HG03342 (cell line): ENCODE measurements at regions not wholly inside any gene's neighbourhood (a gene's known extent, or its start where the extent isn't known, plus 50 kb on each side); places are given as distances from the start of the nearest gene placed in this dataset.

Experiments
- ATAC-seq: cut with Tn5 transposase; IDR thresholded peaks from one replicate; pipeline ENCODE4 v1.9.1; 2021; ENCODE audit warnings: mild to moderate bottlenecking, moderate library complexity; ENCODE audit not compliant: unreplicated experiment

DNA sequence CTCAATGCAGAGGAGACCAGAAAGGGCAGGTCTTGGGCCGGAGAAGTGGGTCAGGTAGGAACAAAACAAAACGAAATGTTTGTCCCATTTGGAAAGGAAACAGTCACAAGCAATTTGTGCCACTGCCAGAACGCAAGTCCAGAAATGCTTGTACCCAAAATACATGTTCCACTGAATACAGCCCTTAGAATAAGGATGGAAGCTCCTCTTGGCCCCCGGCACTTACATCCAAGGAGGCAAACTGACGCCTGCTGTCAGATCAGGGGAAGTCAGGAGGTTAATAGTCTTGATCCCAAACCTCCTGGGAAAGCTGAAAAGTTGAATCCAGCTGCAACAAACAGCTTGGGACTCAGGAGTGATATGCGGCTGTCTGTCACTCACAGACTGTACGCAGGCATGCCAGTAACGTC is 75.9 kb upstream of the GALNT2 start:
- ATAC-seq: no peak

DNA sequence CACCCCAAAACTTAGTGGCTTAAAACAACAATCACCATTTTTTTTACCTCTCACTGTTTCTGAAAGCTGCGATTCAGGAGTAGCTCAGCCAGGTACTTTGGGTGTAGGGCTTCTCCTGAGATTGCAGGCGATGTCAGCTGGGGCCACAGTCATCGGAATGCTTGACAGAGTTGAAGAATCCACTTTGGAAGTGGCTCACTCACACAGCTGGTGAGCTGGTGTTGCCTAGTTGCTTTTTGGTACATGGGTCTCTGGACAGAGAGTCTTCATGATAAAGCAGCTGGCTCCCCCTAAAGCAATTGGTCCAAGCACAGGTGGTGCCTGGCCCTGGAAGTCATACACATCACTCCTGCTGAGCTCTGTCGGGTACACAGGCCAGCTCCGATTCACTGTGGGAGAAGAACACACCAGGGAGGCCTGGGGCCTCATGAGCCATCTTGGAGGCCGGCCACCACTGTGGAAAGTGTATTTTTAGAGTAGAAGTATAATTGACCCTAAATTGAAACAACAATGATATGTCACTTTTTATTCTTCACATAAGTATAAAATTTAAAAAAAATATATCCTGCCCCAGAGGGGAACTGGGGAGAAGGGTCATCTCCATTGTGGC is 75.2 kb upstream of the GALNT2 start:
- ATAC-seq: no peak

DNA sequence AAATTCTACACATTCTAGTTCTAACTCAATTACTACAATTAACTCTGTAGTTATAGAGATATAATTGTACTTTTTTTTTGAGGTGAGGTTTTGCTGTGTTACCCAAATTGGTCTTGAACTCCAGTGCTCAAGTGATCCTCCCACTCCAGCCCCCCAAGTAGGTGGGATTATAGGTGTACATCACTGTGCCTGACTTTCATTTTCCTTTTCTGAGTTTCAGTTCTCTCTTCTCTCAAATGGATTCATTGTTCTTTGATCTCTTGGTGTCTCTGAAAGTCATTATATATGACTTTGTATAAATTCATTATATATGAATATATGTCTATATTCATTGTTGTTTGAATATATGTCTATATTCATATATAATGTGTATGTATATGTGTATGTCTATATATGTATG is 74.0 kb upstream of the GALNT2 start:
- ATAC-seq: peak; percentile 93

DNA sequence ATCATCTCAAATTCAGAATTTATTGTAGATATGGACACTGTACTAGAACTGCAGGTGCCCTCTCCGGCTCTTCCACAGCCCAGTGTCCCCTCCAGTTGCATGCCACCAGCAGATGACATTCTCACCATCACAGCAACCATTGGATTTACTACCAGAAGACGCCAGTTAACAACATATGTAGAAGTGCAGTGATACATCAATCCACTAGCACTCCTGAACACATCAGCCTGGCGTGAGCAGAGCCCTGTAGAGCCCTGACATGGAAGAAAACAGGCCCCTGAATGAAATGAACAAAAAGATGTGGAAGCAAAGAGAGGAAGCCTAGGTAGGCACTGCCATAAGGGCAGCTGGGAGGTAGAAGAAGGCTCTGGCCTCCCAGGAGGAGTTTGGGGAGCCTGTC is 73.1 kb upstream of the GALNT2 start:
- ATAC-seq: no peak

DNA sequence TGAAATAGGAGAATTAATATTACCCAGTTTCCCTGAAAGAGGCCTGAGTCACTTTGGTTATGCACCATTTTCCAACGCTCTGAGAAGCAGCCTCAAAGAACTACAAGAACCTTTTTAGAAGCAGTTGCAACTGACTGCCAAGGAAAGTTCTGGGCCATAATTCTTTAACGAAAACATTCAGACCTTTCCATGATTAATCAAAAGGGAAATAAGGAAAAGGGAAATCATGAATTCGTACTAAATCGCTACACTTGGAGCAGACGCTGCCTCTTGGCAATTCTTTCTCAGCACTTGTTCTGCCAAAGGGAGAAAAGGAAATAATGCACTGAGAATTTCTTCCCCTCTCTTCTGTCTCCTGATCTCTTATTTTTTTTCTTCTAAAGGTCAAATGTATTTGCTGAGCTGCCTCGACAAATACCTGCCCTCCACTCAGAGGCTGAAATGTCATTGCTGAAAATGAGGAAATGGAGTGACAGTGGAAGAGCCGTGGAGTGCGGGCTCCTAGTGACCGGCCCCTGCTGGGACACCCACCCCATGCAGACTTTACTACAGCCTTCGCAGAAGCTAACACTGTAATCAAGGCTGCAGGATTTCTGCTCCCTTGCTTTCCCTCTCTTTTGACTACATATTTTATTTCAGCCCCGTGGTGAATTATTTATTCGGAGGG is 67.9 kb upstream of the GALNT2 start:
- ATAC-seq: no peak

DNA sequence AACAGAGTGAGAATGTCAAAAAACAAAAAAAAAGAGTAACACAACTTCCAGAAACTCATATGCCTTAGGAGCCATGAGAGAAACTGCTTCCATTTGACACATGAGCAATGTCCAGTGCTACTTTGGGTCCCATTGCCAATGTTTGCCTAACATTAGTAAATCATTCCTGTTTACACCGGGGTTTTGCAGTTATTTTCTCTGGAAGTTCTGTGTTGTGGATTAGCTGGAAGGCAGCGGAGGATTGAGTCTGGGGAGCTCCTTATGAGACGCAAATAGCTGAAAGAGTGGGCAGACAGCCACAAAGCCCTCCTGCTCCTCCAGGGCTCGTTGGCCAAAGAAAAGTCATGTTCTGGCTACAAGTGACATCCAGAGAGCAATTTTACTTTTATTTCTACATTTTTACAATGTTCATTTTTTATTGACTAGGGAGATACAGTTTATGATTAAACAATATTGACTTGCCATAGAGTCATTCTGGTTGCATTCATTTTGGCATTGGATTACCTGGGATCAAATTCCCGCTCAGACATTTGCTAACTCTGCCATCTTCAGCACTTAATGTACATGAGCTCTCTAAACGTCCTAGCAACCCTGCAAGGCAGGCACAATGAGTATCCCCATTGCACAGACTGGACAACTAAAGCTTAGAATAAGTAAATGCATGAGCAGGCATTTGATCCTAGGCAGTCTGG is 66.4 kb upstream of the GALNT2 start:
- ATAC-seq: no peak

GRCh38 chr1:230002164-230002803 is 64.8 kb upstream of the GALNT2 start:
- ATAC-seq: no peak

GRCh38 chr1:230003409-230003808 is 63.6 kb upstream of the GALNT2 start:
- ATAC-seq: no peak

- ATAC-seq: no peak
Observed at GRCh38 chr1:230005040-230005439, 62.0 kb upstream of the GALNT2 start.

- ATAC-seq: no peak
Observed at GRCh38 chr1:230008721-230009120, 58.3 kb upstream of the GALNT2 start.

- no peak for ATAC-seq
Observed at GRCh38 chr1:230009611-230010313, 57.3 kb upstream of the GALNT2 start.

GRCh38 chr1:230010603-230011332 is 56.3 kb upstream of the GALNT2 start:
- no peak for ATAC-seq

GRCh38 chr1:230011333-230012092 is 55.5 kb upstream of the GALNT2 start:
- ATAC-seq: no peak

GRCh38 chr1:230012093-230012393 is 55.0 kb upstream of the GALNT2 start:
- ATAC-seq: no peak

DNA sequence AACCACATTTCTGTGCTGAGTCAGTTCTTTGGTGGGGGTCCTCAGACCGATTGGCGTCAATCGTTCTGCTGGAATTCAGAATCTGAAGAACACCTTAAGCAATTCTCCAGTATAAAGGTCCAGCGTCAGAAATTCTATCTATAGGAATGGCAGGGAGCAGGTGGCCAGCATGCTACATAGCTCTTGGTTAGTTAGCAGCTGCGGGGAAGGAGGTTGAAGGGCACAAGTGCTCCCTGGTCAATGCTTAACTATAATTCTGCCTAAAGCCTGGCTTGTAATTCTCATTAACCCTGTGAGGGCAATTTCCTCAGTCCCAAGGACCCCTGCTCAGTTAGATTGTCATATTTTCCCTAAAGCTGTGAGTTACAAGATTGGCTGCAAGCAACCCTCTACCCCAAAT is 54.3 kb upstream of the GALNT2 start:
- no peak for ATAC-seq

DNA sequence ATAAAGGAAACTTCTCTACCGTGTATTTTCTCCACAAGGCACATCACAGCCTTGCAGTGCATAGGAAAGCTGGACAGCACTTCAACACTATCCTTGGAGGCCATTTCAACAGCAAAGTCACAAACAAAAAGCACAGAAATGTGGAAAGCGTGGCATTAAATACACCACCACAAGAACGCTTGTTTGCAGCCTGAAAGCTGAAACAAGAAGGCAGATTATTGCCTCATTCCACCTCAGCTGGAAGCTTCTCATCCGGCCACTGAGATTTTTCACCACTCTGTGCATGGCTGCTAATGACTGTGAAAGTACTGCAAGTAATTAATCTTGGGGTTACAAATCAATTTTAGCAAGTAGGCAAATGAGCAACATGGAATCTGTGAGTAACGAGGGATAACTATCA is 50.9 kb upstream of the GALNT2 start:
- no peak for ATAC-seq
